HS-27A (cell line): ENCODE measurements at regions not wholly inside any gene's neighbourhood (a gene's known extent, or its start where the extent isn't known, plus 50 kb on each side); places are given as distances from the start of the nearest gene placed in this dataset.

Experiments used
- DNase-seq: peaks from one replicate; pipeline ENCODE4 v3.0.0-alpha.2; 2012; ENCODE audit warnings: low read depth, missing footprints

- DNase-seq: no peak
These were observed 84.8 kb upstream of the PHF14 start for GRCh38 chr7:10888861-10889260.

GRCh38 chr7:10889266-10889898, 84.3 kb upstream of the PHF14 start:
- peak; percentile 1 for DNase-seq

GRCh38 chr7:10908600-10908999, 65.1 kb upstream of the PHF14 start:
- no peak for DNase-seq

- no peak for DNase-seq
These were observed 63.2 kb upstream of the PHF14 start for GRCh38 chr7:10910447-10910846.

- DNase-seq: no peak
These were observed 61.6 kb upstream of the PHF14 start for GRCh38 chr7:10912077-10912476.

GRCh38 chr7:10913457-10913856, 60.2 kb upstream of the PHF14 start:
- DNase-seq: no peak

- DNase-seq: no peak
These were observed 55.5 kb upstream of the PHF14 start for GRCh38 chr7:10918093-10918590.

- no peak for DNase-seq
These were observed 53.7 kb upstream of the PHF14 start for GRCh38 chr7:10919923-10920322.
